GM18870 (cell line): ENCODE measurements at regions not wholly inside any gene's neighbourhood (a gene's known extent, or its start where the extent isn't known, plus 50 kb on each side); places are given as distances from the start of the nearest gene placed in this dataset.

Source experiments
- ATAC-seq: cut with Tn5 transposase; IDR thresholded peaks from one replicate; pipeline ENCODE4 v1.9.1; 2021; ENCODE audit warnings: moderate library complexity; ENCODE audit not compliant: unreplicated experiment

DNA sequence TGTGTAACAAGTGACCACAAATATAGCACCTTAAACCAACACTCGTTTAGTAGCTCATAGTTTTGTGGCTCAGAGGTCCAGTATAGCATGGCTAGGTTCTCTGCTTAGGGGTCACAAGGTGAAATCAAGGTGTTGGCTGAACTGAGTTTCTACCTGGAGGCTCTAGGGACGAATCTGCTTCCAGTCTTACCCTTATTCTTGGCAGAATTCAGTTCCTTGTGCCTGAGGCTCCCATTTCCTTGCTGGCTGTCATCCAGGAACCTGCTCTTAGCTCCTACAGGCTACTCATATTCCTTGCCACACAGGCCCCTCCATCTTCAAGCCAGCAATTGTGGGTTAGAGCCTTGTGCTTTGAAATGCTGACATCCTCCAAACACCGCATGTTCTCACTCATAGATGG is 212.3 kb upstream of the CDH13 start:
- ATAC-seq = no peak

DNA sequence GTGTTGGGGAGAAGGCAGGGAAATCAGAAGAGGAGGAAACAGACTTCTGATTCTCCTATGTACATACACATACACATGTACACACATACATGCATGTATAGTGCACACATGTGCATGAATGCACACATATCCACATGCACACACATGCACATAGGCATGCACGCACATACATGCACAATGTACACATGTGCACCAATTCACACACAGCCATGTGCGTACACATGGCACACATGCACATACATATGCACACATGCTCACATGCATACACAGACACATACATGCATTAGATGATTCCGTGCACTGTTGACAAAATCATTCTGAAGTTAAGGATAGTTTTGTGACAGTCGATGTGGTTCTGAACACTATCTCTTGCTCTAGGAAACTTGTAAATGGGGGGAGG is 214.0 kb upstream of the CDH13 start:
- ATAC-seq = no peak

DNA sequence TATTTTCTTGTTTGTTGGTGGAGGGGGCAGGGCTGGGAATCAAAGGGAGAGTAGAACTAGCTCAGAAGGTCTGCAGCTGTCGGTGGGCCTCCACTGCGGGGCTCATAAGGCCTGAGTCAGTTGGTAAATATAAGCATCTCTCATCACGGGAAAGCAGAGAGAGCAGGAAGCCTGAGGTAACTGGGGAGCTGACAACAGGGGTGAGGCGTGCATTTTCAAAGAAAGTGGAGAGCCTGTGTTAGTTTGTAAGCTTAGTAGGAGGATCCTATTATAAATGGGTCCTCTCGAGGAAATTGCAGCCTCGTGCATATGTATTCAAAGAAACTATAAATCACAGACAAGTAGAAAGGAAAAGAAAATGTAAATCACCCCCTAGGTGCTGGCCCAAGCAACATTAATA is 221.0 kb upstream of the CDH13 start:
- ATAC-seq = no peak

DNA sequence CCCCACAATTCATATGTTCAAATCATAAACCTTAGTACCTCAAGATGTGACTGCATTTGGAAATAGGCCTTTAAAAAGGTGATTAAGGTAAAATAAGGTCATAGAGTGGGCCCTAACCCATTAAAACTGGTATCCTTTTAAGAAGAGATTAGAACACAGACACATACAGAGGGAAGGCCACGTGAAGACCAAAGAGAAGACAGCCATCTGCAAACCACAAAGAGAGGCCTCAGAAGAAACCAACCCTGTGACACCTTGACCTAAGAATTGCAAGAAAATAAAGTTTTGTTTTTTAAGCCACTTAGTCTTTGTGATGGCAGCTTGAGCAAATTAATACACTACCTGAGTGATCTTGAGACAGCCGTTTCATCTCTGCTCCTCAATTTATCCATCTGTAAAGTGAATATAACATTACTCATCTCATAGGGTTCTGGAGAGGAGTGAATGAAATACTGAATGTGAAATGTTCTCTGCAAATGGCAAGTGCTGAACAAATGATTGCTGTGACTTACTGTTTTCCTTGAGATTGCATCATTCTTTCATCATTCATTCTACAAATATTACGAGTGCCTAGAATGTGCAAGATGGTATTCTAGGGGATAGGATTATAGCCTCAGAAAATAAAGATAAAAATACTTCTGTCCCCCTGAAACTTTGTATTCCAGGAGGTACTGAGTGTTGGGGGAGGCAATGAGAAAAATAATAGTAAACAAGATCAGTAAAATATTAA is 222.0 kb upstream of the CDH13 start:
- no peak for ATAC-seq

DNA sequence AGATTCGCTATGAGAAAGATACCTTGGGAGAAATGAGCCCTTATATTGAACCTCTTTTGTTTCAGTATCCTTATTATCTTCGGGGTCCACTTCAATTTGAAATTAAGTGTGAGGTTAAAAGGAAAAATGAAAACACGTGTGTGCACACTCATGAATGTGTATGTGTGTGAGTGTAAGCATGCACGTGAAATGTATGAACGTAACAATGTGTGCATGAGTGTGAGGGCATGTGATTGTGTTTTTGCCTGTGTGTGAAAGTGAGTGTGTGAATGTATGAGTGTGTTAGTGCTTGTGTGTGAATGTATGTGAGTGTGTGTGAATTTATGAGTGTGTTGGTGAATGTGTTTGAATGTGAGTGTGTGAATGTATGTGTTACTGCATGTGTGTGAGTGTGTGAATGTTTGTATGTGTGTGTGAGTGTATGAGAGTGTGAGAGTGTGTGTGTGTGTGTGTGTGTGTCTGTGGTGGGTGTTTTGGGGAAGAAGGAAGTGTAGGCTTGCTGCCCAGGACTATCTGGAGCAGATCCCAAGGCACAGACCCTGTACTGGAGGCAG is 224.0 kb upstream of the CDH13 start:
- ATAC-seq = no peak

DNA sequence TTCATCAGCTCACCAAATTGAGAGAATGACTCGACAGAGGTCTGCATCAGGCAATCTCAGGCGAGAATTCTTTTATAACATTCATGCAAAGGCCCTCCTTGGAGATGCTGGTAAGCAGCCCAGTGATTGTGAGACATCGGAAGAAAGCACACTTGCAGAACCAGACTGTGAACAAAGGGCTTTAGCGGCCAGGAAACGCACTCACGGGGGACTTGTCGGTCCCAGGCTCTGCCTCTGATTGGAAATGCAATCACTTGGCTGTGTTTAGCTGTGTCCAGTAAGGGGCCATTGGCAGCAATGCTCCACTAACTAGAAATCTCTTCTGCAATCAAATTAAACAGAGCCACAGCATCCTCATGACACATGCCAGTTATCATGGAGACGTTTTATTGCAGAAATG is 226.7 kb upstream of the CDH13 start:
- no peak for ATAC-seq

DNA sequence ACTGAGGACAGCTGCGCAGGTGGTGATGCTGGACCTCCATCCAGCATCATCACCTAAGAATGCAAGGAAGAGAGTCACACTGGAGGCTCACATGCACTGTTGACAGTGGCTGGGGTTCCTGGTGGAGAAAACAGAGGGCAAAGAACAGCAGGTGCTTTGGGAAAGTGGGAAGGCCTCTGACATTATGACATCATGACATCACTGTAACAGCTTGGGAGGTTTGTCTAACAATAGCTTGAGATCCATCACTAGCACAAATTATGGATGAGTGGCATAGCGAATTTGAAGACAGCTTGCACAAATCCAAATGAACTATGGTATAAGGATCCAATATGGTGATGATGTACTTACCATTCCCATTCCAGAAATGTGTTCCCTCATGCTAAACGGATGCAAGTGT is 226.5 kb upstream of the MPHOSPH6 start:
- no peak for ATAC-seq

DNA sequence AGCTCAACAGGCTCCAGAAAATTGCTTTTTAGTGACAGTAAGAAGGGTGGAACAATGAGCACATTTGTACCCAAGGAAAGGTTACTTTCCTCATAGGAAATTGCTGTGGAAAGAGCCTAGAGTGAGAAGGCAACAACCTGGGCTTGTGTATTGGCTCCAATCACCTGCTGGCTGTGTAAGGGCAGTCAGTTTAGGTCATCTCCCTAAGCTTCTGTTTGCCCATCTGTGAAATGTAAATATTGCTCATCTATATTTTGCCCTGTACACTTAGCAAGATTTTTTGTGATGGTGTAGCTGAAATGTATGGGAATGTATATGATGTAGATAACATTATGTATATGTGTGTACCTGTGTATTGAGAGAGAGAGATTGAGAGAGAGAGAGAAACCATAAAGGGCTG is 225.2 kb upstream of the MPHOSPH6 start:
- ATAC-seq = no peak

DNA sequence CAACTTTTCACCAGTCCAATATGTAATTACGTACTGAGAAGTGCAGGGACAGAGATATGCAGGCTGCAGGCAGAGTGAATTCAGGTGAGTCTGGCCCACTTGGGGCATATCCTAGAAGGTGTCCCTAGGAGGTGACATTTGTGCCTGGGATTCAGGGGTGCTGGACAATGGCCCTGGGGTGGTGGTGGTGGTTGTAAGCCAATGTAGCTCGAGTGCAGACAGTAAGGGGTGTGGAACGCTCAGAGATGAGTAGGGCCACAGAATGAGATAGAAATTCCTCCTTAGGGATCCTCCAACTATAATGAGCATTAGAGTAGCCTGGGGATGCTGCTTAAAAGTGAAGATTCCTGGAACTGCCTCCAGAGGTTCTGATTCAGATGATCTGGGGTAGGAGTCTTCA is 221.7 kb upstream of the MPHOSPH6 start:
- no peak for ATAC-seq

DNA sequence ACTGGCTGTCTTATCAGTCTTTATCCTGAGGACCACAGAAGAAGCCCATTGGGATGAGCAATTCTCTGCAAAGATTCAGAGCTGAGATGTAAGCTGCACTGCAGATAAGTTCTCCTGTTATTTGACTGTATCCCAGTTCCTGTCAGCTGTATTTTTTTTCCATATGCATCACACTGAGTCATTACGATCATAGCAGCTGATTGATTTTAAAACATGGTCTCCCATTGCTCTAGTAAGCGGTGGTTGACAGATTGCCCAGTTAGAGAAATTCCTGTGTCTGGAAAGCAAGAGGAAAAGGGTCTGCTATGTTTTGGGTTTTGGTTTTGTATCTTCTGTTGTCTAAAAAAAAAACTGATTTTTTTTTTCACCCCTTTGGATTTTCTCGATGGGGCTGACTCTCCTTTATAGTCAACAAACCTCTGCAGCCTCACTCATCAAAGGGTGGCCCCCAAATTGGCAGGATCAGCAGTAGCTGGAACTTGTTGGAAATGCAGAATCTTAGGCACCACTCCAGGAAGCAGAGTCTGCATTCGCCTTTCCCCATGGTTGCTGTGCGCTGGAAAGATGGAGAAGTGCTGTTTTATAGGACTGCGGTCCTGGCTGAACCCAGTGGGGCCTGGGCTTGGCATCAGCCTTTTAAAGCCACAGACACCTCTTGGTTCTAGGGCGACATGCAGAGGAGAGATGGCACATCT is 220.1 kb upstream of the MPHOSPH6 start:
- ATAC-seq = no peak

DNA sequence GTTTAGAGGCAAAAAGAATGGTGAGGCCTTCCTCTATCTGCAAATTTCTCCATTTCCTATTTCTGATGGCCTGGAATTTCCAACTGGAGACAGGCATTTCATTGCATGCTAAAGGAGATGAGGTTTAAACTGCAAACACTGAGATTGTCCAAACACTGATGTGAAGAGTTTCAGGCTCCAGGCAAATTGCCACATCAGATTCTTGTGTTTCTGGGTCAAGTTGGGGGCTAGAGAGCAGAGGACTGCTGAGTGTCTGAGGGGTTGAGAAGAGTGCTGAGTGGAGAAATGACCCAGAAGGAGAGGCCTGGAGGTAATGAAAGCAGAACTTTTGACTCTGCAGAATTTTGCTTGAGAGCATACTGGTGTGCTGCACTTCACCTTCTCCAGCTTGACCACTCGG is 216.7 kb upstream of the MPHOSPH6 start:
- no peak for ATAC-seq

DNA sequence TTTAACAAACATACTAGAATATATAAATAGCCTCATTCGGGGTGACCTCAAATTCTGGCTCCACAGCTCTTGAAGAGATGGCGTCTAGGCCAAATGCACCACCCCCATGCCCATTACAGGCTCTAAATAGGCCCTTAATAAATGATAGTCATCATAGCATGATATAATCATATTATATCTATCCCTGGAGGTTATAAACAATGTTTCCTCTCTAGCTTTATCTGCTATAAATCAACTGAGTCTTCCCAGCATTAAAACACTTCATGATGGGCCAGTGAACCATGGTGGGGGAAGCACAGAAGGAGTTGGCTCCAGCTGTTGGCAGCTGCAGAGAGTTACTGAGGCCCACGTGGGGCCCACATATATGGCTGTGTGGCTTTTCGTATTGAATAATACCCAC is 214.9 kb upstream of the MPHOSPH6 start:
- no peak for ATAC-seq

DNA sequence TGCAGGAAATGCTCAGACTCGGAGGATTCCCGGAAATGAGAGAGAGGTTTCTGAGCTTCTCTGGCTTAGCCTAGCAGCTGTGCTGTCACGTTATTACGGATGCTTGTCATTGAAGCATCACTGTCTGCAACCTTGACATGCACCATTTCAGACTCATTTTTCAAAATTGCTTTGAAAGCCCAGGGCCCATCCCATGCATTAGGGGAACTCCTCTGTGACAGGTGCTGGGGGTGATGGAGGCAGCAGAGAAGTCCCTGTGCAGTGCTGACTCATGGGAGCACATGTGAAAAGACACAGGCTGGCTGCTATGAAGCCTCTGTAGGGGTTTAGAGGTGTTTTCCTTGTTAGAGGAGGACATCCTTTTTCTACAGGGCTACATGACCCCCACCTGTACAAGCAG is 214.0 kb upstream of the MPHOSPH6 start:
- peak; percentile 64 for ATAC-seq

DNA sequence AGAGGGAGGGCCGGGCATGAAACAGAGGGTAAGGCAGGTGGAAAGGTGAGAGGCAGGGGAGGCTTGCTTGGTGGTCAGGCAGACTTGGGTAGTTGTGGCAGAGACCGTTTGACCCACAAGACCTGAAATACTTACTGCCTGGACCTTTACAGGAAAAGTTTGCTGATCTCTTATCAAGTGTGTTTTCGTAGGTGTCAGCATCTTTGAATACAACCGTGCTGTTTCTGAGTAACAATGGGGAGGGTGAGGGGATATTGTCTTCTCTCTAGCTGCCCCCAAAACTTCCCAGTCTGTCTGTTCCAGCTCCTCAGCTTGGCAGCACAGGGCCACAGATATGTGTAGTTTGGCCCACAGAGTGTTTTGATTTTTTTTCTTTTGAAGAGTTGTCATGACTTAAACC is 212.5 kb upstream of the MPHOSPH6 start:
- no peak for ATAC-seq

DNA sequence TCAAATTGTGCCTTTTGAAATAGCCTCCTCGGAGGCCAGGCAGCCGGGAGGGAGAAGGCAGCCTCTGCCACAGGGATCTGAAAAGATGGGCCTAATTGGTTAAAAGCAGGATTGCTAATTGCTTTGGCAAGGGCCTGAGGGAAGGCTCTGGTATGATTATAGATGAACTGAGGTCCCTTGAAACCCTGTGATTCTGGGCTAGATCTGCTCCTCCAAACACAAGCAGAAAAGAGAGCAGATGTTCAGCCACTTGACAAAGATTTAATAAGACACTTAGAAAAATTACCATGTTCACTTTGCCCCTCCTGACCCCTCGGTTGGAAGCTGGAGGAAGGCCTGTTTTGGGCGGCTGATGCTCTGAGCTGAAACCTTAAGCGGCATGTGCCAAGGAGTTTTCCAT is 209.5 kb upstream of the MPHOSPH6 start:
- ATAC-seq = no peak

DNA sequence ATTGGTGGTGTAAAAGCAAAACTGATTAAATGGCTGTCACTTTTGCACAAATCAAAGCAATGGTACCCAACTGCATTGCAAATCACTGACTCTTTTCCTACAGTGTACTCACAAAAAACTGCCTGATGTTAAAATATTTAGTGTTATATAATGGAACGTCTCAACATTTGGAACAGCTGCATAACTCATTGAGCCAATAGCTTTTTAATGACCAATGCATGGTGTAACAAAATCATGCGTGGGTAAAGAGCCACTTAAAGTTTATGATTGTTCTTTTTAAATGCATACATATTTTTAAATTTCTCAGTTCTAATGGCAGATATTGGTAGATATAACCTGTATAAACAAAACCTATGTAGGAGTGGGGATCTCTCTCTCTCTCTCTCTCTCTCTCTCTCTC is 204.0 kb upstream of the MPHOSPH6 start:
- no peak for ATAC-seq

DNA sequence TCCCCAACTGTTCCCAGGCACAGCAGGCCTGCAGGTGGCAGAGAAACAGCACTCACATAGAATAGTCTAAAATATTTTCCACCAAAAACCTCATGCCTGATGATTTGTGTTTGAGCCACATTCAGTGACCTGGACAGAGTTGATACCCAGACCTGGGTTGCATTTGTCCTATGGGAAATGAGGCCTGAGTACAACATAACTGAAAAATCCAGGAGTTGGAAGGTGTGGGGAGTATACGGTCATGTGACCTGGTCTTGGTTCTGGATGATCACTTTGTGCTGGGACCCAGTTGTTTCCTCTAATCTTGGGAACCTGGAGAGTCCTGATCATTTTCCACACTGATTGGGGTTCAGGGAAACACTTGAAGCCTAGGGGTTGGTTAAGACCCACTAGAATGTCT is 200.3 kb upstream of the MPHOSPH6 start:
- no peak for ATAC-seq

DNA sequence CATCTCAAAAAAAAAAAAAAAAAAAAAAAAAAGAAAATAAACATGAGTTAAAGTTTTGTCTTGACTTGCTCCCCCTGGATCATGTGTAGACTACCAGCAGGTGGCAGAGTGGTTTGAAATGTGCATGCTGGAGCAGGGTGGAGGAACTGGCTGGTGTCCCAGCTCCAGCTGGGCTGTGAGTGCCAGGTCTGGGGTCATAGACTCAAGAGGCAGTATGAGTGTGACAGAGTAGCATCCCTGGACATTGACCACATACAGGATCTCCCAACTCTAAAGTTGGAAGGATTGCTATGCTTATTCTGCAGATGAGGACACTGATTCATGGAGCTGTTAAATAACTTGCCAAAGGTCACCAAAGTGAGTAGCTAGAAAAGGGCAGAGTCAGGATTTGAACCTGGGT is 198.0 kb upstream of the MPHOSPH6 start:
- no peak for ATAC-seq

DNA sequence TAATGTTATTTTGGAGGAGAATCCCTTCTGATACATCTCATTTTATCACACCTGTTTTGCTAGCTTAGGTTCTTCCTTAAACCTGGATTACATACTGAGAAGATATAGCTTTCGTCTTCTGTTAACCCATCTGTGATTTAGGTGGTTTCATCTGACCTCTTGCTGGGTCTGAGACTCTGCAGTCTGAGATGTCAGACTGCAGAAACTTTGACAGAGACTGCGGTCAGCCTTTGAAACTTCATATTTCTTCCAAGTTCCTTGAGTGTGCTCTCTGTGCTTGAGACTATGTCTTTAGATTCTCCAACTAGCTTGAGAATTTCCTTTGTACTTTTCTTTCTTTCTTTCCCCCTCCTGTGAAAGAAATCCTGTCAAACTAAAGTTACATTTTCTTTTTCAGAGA is 196.4 kb upstream of the MPHOSPH6 start:
- ATAC-seq = no peak

DNA sequence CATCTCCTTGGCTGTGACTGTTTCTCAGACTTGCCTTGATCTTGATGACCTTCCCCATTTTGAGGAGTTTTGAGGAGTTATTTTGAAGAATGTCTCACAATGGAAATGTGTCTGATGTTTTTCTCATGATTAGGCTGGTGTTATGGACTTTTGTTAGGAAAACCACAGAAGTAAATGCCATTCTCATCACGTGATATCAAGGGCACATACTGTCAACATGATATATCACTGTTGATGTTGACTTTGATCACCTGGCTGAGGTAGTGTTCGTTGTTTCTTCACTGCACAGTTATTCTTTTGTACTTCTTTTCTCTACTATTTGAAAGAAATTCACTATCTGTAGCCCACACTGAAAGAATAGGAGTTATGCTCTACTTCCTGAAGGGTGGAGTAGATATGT is 194.7 kb upstream of the MPHOSPH6 start:
- no peak for ATAC-seq

DNA sequence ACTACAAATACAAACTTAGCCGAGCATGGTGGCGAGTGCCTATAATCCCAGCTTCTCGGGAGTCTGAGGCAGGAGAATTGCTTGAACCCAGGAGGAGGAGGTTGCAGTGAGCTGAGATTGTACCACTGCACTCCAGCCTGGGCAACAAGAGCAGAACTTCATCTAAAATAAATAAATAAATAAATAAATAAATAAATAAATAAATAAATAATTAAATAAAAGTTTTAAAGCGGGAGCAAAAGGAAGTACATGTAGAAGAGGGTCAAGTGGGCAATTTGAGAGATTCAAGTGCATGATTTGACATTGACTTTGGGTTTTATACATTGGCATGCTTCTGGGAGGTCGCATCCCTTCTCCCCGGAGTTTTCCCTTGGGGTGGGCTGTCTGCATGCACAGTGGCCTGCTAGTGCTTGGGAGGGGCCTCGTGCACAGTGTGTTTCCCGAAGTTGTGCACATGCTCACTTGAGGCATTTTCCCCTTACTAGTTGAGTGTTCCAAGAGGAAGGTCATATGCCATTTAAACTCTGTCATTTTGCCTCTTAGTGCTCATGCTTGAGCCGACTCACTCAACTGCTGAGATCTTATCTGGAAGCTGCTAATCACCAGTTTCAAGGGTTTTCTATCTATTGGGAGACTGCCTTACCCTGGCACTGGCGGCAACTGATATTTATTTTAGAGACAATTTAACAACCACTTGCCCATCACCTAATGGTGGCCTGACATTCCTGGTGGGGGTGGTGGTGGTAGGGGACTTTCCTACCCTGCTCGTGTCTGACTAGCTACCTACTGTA is 193.2 kb upstream of the MPHOSPH6 start:
- ATAC-seq = no peak

DNA sequence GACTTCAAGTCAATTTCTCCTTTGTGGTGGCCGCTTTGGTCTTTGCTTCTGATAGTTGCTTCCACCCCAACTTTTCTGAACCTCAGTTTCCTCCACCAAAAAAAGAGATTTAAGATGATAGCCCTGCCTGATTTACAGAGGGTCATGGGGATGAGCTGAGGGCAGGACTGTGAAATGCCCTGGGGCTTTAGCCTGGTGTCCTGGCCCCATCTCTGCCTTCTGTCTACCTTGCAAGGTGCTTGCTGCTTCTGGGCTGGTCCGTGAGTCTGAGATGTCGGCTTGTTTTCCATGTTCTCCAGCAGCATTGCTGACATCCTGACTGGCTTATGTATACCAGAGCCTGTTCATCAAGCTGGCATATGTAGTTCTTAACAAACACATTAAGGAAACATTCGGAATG is 191.9 kb upstream of the MPHOSPH6 start:
- ATAC-seq = no peak
